ENCODE measurements at regions not wholly inside any gene's neighbourhood (a gene's known extent, or its start where the extent isn't known, plus 50 kb on each side); places are given as distances from the start of the nearest gene placed in this dataset.
A peak's percentile ranks its signal among the peaks of the same experiment; 100 is the strongest.
"Not testable (repeated sequence)": the region's sequence is repeated elsewhere in the genome, so short reads cannot be mapped to it uniquely, and the experiment has no call there.

DNA sequence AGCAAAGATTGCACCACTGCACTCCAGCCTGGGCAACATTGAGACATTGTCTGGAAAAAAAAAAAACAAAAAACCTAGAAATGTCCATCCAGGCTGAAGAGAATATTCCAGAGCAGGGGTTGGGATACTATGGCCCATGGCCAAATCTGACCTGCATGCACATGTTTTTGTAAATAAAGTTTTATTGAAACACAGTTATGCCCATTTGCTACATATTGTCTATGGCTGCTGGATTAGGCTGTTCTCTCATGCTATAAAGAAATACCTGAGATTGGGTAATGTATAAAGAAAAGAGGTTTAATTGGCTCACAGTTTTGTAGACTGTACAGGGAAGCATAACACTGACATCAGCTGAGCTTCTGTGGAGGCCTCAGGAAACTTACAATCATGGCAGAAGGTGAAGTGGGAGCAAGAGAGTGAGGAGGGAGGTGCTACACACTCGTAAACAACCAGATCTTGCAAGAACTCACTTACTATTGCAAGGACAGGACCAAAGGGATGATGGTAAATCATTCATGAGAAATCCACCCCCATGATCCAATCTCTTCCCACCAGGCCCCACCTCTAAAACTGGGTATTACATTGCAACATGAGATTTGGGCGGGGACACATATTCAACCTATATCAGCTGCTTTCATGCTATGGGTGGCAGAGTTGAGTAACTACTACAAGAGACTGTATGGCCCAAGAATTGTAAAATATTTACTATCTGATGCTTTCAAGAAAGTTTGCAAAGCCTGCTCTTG lies 137.8 kb upstream of the ROPN1B start:
- DNase-seq: not testable (repeated sequence)

DNA sequence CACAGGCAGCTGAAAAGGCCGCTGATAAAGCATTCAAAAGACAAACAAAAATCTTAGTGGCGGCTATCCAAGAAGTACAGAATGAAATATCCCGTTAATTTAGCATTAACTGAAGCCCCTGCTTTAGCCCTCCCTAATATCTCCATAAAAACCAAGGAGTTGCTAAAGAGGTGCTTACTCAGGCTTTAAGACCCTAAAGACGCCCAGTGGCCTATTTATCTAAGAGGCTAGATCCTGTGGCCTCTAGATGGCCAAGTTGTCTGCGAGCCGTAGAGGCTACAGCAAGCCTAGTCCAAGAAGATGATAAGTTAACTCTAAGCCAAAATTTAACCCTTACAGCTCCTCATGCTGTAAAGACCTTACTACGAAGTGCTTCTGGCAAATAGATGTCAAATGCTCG lies 133.4 kb upstream of the ROPN1B start:
- DNase-seq: not testable (repeated sequence)

DNA sequence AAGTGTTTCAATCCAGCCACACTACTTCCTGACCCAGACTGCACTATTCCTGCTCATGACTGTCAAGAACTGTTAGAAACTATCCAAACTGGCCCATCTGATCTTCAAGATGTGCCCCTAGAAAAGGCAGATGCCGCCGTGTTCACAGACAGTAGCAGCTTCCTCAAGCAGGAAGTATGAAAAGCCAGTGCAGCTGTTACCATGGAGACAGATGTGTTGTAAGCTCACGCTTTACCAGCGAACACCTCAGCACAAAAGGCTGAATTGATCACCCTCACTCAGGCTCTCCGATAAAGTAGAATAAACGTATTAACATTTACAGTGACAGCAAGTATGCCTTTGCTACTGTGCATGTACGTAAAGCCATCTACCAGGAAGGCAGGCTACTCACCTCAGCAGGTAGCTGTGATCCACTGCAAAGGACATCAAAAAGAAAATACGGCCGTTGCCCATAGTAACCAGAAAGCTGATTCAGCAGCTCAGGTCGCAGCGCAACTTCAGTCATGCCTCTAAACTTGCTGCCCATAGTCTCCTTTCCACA lies 132.9 kb upstream of the ROPN1B start:
- DNase-seq: not testable (repeated sequence)

DNA sequence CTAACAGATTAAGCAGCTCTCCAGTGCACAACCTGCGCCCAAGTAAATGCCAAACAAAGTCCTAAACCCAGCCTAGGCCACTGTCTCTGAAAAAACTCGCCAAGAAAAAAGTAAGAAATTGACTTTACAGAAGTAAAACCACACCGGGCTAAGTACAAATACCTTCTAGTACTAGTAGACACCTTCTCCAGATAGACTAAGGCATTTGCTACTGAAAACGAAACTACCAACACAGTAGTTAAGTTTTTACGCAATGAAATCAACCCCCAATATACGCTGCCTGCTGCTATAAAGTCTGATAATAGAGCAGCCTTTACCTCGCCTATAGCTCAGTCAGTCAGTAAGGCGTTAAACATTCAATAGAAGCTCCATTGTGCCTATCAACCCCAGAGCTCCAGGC lies 132.2 kb upstream of the ROPN1B start:
- DNase-seq: not testable (repeated sequence)

DNA sequence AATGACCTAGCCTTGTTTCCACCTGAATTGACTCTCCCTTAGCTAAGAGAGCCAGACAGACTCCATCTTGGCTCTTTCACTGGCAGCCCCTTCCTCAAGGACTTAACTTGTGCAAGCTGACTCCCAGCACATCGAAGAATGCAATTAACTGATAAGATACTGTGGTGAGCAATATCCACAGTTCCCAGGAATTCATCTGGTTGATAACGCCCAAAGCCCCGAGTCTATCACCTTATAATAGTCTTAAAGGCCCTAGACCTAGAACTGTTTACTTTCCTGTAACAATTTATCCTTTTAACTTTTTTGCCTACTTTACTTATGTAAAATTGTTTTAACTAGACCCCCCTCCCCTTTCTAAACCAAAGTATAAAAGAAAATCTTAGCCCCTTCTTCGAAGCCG lies 130.1 kb upstream of the ROPN1B start:
- DNase-seq: not testable (repeated sequence)

DNA sequence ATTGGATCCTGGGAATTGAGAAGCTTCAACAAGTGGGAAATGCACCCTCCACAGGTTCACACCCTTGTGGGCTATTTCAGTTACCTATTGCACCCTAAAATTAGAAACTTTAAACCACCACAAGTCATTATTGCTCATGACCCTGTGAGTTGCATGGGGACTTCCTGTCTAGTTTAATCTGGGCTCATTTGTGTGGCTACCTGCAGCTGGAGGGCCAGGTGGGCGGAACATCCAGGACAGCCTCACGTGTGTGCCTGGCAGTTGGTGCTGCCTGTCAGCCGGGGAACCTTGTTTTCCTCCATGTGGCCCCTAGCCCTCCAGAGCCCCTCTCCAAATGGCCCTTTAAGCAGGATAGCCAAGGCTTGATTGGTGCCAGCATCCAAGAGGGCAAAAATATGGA lies 128.5 kb upstream of the ROPN1B start:
- not testable (repeated sequence) for DNase-seq

DNA sequence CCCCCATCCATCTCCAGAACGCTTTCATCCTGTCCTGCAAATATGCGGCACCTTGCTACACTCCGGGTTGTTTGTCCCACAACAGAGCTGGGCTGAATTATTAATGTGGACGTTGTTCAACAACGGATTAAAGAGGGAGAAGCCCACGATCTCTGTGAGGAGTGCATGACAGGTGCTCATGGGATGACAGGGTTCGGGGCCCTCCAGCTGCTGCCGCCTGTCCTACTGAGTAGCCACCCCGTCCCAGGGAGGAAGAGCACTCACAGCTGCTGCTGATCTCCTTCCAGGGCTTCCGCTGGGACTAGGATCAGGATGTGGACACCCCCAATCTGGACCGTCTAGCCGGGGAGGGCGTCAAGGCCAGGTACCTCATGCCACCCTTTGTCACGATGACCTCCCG lies 121.0 kb upstream of the ROPN1B start:
- DNase-seq: not testable (repeated sequence)

DNA sequence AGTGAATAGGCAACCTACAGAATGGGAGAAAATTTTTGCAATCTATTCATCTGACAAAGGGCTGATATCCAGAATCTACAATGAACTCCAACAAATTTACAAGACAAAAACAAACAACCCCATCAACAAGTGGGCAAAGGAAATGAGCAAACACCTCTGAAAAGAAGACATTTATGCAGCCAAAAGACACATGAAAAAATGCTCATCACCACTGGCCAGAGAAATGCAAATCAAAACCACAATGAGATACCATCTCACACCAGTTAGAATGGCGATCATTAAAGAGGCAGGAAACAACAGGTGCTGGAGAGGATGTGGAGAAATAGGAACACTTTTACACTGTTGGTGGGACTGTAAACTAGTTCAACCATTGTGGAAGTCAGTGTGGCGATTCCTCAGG lies 114.0 kb upstream of the ROPN1B start:
- not testable (repeated sequence) for DNase-seq

DNA sequence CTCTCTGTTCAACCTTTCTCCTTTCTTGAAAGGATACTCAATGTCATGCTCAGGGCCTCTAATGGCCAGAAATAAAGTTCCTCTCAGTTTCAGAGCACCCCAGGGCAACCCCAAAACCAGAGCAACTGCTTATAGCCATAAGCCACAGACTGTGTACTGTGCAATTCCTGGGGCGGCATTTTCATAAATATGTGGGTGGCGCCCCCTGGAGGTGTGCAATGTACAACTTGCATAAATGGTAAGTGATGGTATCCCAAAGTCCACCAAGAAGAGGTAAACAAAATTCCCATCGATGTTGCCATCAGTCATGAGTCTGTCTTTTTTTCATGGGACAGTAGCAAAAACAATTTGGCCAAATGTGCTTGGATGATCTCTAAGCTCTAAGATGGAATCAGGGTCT lies 108.4 kb upstream of the ROPN1B start:
- DNase-seq: not testable (repeated sequence)

DNA sequence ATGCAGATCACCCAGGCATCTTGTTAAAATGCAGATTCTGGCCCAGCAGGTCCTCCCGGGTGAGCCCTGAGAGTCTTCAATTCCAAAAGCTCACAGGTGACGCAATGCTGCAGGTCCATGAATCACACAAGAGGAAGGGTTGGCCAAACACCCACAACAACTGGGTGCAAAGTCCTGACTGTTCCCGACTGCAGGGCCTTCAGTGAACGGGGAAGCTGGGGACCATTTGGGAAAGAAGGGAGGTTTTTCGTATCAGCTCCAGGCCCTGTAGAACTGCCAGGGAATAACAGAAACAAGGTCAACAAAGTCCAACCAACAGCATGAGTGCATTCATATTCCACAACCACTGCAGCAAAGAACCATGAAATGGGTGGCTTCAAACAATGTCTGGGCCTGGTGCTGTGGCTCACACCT lies 106.1 kb upstream of the ROPN1B start:
- DNase-seq: not testable (repeated sequence)

DNA sequence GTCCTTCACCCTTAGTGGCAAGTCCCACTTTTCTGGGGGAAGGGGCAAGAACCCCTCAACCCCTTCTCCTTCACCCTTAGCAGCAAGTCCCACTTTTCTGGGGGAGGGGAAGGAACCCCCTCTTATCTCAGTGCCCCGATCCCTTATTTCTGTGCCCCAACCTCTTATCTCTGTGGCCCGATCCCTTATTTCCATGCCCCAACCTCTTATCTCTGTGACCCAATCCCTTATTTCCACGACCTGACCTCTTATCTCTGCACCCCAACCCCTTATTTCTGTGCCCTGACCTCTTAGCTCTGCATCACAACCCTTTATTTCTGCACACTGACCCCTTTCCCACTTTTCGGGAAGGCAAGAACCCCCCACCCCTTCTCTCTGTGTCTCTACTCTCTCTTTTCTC lies 104.4 kb upstream of the ROPN1B start:
- DNase-seq: not testable (repeated sequence)

DNA sequence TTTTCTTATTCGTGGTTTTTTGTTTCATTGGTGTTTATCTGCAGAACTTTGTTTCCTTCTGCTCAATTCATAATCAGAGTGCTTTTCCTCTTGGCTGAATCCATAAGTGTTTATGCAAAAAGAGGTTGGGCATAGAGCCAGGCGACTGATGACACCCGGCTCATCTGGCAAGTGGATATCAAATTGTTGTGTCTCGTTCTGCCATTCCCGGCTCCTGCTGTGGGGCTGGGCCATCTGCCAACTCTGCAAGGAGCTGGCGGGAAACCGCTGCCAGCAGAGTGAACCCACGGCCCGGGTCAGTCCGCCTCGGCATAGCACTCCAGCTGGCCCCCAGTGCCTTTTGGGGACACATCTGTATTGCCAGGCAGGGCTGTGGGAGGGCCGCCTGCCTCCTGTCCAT lies 83.0 kb upstream of the ROPN1B start:
- not testable (repeated sequence) for DNase-seq

DNA sequence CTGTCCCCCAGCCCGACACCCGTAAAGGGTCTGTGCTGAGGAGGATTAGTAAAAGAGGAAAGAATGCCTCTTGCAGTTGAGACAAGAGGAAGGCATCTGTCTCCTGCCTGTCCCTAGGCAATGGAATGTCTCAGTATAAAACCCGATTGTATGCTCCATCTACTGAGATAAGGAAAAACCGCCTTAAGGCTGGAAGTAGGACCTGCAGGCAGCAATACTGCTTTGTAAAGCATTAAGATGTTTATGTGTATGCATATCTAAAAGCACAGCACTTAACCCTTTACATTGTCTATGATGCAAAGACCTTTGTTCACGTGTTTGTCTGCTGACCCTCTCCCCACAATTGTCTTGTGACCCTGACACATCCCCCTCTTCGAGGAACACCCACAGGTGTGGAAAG lies 69.8 kb upstream of the ROPN1B start:
- not testable (repeated sequence) for DNase-seq

DNA sequence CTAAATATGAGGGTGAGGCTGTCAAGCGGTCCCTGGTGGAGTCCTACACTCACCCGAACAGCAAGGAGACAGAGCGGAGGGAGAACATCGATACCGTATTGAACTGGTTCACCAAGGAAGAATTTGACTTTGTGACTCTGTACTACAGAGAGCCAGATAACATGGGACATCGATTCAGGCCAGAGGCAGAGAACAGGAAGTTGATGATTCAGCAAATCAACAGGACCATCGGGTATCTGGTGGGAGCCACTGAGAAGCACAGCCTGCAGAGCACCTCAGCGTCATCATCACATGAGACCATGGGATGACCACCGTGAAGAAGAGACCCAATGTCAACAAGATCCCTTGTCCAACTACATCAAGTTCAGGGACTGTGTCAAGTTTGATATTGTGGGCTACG lies 67.5 kb upstream of the ROPN1B start:
- DNase-seq: not testable (repeated sequence)

DNA sequence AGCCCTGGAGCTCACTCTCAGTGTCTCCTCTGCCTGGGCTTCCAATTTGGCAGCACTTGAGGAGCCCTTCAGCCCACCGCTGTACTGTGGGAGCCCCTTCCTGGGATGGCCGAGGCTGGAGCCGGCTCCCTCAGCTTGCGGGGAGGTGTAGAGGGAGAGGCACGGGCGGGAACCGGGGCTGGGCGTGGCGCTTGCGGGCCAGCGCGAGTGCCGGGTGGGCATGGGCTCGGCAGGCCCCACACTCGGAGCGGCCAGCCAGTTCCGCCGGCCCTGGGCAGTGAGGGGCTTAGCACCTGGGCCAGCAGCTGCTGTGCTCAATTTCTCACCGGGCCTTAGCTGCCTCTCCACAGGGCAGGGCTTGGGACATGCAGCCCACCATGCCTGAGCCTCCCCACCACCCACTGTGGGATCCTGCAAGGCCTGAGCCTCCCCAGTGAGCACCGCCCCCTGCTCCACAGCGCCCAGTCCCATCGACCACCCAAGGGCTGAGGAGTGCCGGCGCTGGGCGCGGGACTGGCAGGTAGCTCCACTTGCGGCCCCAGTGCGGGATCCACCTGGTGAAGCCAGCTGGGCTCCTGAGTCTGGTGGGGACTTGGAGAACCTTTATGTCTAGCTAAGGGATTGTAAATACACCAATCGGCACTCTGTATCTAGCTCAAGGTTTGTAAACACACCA lies 65.1 kb upstream of the ROPN1B start:
- DNase-seq: not testable (repeated sequence)

DNA sequence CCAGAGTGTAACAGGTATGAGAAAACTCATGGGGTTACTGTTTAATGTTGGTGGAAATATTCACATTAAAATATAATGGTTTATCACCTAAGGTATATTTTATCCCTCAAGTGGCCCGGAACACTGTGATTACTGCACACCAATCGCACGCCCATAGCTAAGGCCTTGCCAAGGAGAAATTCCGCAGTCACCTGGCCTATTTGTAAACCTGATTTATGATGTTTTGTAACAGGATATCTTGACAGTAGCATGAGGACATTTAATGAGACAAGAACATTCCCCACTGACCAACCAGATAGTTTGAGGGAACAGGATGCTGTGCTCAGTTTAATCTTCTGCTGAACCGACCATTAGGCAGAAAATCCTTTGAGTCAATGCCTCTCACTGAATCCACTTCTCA lies 61.7 kb upstream of the ROPN1B start:
- not testable (repeated sequence) for DNase-seq

DNA sequence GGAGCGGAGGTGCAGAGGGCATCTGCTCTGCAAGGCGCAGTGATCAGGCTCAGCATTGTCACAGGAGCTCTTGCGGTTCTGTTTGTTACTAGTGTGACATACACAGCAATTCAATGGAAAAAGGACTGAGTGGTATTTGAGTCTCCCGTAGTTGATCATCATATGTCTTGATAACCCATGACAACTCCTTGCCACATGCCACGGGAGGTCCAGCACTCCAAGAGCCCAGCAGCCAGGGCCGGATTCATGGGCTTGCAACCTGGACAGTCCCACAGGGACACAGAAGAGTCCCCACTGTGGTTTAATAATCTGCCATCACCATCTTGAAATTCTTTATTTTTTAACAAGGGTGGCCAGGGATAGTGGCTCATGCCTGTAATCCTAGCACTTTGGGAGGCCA lies 58.1 kb upstream of the ROPN1B start:
- not testable (repeated sequence) for DNase-seq

DNA sequence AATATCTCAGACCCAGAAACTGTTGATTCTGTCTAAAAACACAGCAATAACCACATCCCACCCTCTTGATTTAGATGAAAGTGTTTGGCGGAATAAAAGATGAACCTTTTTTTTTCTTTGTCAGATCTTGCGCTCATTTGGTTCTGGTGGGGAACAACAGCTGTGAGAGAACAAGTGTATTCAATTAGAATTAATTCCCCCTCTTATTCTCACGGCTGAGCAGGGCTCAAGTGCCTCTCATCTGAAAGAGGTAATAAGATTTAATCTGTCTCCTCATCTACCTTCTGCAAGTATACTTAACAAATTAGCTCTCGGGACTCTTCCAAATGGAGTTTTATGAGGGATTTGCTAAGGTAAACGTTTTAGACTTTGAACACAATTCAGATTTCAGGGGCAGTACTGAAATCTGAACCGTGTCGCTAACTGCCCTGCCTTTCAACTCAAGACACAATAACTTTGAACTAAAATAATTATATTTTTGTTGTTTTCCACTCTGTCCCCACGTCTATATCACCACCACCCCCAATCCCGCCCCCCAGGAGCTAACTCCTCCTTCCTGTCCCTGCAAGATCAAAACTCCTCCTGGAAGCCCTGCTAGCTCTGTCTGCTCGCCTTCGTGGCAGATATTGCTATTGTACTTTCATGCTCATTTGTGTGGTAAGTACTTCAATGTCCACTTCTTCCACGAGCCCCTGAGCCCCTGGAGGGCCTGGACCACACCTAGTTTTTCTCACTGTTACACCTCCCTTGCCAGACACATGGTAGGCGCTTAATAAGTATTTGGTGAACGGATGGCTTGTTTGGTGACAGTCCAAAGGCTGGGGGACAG lies 54.2 kb upstream of the ROPN1B start:
- not testable (repeated sequence) for DNase-seq

DNA sequence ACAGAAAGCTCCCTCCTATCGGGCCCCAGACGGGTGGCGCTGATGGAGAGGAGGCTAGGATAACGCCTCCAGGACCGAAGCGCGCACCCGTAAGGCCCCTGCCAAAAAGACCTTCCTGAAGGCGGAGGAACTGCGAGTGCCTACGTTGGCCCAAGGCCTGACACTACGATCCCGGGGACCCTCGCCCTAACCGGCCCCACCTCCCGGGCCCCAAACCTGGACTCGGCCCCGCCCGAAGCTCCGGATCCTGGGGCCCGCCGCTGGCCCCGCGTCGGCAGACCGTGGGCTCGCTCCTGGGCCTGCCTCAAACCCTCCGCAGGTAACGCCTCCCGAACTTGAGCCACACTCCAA lies 53.6 kb upstream of the ROPN1B start:
- DNase-seq: not testable (repeated sequence)

DNA sequence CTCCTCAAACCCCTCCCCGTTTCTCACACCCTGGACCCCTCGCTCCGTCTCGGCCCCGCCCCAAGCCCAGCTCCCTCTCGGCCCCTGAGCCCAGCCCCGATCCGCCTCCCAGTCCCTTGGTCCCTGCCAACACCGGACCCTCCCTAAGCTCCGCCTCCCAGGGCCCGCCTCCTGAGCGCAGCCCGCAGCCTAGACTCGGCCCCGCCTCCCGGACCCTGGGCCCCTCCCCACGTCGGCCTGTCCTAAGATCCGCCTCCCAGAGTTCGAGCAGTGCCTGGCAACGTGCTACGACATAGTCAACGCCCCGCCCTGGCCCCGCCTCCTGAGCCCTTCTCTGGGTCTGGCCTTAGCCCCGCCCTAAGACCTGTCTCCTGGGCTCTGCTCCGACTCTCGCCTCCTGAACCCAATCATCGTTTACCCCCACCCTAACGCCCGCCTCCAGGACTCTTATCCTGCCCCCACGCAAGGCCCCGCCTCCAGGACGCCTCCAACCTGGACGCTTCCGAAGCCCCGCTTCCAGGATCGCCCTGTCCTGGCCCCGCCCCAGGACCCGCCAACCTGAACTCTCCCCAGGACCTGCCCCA lies 53.1 kb upstream of the ROPN1B start:
- DNase-seq: peak; percentile 99

DNA sequence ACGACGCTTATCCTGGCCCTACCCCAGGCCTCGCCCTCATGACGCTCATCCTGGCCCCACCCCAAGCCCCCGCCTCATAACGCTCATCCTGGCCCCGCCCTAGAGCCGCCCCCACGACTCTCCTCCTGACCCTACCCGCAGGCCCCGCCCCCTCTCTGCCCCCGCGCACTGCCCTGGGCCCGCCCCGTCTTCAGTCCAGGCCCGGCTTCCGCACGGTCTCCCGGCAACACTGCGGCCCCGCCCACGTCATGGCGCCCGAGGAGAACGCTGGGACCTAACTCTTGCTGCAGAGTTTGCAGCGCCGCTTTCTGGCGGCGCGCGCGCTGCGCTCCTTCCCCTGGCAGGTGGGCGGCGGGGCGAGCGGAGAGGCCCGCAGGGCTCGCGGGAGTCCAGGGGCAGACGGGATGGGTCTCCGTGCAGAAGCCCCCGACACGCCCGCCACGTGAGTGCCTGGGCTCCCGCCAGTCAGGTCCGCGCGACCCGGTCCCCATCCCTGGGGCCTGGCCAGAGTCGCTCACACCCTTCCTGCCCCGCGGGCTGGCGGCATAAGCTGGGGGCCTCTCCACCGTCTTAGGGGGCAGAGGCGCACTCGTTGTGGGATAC lies 52.5 kb upstream of the ROPN1B start:
- DNase-seq: peak; percentile 98

DNA sequence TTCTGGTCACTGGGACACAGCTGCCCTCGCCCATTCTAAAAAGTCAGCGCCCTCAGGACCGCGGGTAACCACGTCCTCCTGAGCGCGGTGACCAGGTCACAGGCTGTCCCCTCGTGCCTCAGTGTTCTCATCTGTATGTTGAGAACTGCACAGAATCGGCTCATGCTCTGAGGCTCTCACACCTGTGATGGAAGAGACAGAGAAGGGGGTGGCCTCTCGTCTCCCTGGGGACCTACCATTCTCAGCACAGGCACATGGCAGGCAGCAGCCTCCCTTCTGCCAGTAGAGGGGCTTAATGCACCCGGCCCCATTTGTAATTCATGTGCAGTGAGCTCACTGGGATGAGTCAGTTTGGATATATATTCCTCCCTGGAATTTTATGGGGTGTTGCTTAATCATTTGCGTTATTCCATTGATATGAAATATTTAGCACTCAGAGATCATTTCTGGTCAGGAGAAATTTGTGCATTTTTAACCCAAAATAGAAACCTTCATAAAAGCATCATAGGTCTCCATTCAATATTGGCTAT lies 51.9 kb upstream of the ROPN1B start:
- DNase-seq: not testable (repeated sequence)
